ENCODE measurements at regions not wholly inside any gene's neighbourhood (a gene's known extent, or its start where the extent isn't known, plus 50 kb on each side); places are given as distances from the start of the nearest gene placed in this dataset.

- Histone ChIP-seq H3K27ac (ENCODE audit: low read depth, low read length) (no peak overlapping the region), H3K4me3 (ENCODE audit: low read depth, low read length) (no peak overlapping the region), H3K9ac (ENCODE audit: low read length) (no peak overlapping the region), H3K36me3 (ENCODE audit: control insufficient read depth, insufficient read depth, low read length) (no peaks in the 10 kb centered on the region), H3K27me3 (ENCODE audit: control insufficient read depth, insufficient read depth, low read length) (no peaks in the 10 kb centered on the region), H3K4me1 (ENCODE audit: control insufficient read depth, insufficient read depth, low read length) (0 out of 2 replicates have a peak, but pooled peaks cover 4% of the 10 kb centered on the region), H3K9me3 (ENCODE audit: control insufficient read depth, insufficient read depth, low read depth, low read length) (no peaks in the 10 kb centered on the region)
Measured at GRCh38 chr2:193580176-193580950, 1385.6 kb upstream of the TMEFF2 start.

DNA sequence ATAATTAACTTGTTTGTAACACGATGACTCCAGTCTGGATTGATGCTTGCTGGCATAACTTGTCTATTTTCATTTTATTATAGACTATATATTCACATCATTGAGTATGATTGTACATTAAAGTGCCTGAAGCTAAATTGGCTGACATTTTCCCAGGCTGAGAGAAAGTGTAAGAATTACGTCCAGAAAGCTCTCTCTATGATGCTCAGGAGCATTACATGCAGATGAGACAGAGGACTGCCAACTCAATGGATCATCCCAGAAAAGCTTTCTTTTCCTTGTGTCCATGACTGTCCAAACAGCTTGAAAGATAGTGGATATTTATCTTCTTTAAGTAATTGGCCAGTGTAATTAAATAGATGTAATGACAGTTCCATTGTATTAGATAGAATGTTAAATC, 1372.2 kb upstream of the TMEFF2 start:
- Histone ChIP-seq H3K27ac (ENCODE audit: low read depth, low read length) (no peak overlapping the region), H3K27me3 (ENCODE audit: control insufficient read depth, insufficient read depth, low read length) (no peaks in the 10 kb centered on the region), H3K9ac (ENCODE audit: low read length) (no peak overlapping the region)

DNA sequence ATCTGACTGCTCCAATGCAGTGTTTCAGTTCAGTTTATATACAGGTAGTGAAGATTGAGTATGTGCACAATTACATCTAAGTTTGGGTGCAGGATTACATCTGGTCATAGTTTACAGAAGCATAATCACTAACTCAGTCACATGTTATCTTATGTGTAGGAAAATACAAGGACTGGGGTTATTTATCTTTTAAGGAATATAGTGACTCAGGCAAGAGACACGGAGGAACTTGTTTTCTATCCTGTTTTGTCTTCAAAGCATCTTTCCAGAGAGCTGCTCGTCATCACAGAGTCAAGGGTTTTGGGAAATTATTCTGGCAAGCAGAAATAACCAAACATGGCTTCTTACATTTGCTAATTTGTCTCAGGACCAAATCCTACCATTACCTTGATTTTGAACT, 1371.5 kb upstream of the TMEFF2 start:
- no peaks in the 10 kb centered on the region for H3K9me3 ChIP-seq (ENCODE audit: control insufficient read depth, insufficient read depth, low read depth, low read length)
- H3K9ac ChIP-seq (ENCODE audit: low read length) = no peak overlapping the region
- no peak overlapping the region for H3K4me3 ChIP-seq (ENCODE audit: low read depth, low read length)
- H3K27me3 ChIP-seq (ENCODE audit: control insufficient read depth, insufficient read depth, low read length) = no peaks in the 10 kb centered on the region
- no peak overlapping the region for H3K27ac ChIP-seq (ENCODE audit: low read depth, low read length)
- no peaks in the 10 kb centered on the region for H3K36me3 ChIP-seq (ENCODE audit: control insufficient read depth, insufficient read depth, low read length)
- H3K4me1 ChIP-seq (ENCODE audit: control insufficient read depth, insufficient read depth, low read length) = no peaks in the 10 kb centered on the region

More for the DNA sequence above, 1372.2 kb upstream of the TMEFF2 start:
- Histone ChIP-seq H3K36me3 (ENCODE audit: control insufficient read depth, insufficient read depth, low read length) (no peaks in the 10 kb centered on the region), H3K9me3 (ENCODE audit: control insufficient read depth, insufficient read depth, low read depth, low read length) (no peaks in the 10 kb centered on the region), H3K4me1 (ENCODE audit: control insufficient read depth, insufficient read depth, low read length) (no peaks in the 10 kb centered on the region), H3K4me3 (ENCODE audit: low read depth, low read length) (no peak overlapping the region)

DNA sequence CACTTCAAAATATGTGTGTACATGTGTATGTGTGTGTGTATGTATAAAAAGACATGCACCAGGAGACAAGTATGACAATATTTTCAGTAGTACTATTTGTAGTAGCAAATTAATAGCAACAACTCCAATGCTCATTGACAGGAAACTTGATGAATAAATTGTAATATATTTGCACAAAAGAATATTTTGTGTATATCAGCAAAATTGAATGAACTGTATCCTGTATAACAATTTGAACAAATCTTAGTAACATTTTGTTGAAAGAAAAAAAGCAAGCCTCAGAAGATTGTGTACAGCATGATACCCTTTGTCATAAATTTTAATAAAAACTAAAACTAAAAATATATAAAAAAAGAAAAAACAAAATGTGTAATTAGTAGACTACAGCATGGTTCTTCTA, 1367.3 kb upstream of the TMEFF2 start:
- no peaks in the 10 kb centered on the region for H3K36me3 ChIP-seq (ENCODE audit: control insufficient read depth, insufficient read depth, low read length)
- no peak overlapping the region for H3K4me3 ChIP-seq (ENCODE audit: low read depth, low read length)
- no peak overlapping the region for H3K9ac ChIP-seq (ENCODE audit: low read length)
- no peaks in the 10 kb centered on the region for H3K27me3 ChIP-seq (ENCODE audit: control insufficient read depth, insufficient read depth, low read length)
- no peak overlapping the region for H3K27ac ChIP-seq (ENCODE audit: low read depth, low read length)
- H3K4me1 ChIP-seq (ENCODE audit: control insufficient read depth, insufficient read depth, low read length) = no peaks in the 10 kb centered on the region
- no peaks in the 10 kb centered on the region for H3K9me3 ChIP-seq (ENCODE audit: control insufficient read depth, insufficient read depth, low read depth, low read length)

GRCh38 chr2:193561054-193561453, 1366.3 kb upstream of the TMEFF2 start:
- H3K9ac ChIP-seq (ENCODE audit: low read length) = no peak overlapping the region
- H3K27me3 ChIP-seq (ENCODE audit: control insufficient read depth, insufficient read depth, low read length) = no peaks in the 10 kb centered on the region
- no peaks in the 10 kb centered on the region for H3K36me3 ChIP-seq (ENCODE audit: control insufficient read depth, insufficient read depth, low read length)
- no peaks in the 10 kb centered on the region for H3K9me3 ChIP-seq (ENCODE audit: control insufficient read depth, insufficient read depth, low read depth, low read length)
- H3K4me3 ChIP-seq (ENCODE audit: low read depth, low read length) = no peak overlapping the region
- H3K27ac ChIP-seq (ENCODE audit: low read depth, low read length) = no peak overlapping the region
- H3K4me1 ChIP-seq (ENCODE audit: control insufficient read depth, insufficient read depth, low read length) = no peaks in the 10 kb centered on the region

GRCh38 chr2:193556766-193557470, 1362.2 kb upstream of the TMEFF2 start:
- Histone ChIP-seq H3K36me3 (ENCODE audit: control insufficient read depth, insufficient read depth, low read length) (no peaks in the 10 kb centered on the region), H3K9me3 (ENCODE audit: control insufficient read depth, insufficient read depth, low read depth, low read length) (no peaks in the 10 kb centered on the region), H3K27ac (ENCODE audit: low read depth, low read length) (no peak overlapping the region), H3K27me3 (ENCODE audit: control insufficient read depth, insufficient read depth, low read length) (no peaks in the 10 kb centered on the region), H3K9ac (ENCODE audit: low read length) (no peak overlapping the region), H3K4me3 (ENCODE audit: low read depth, low read length) (no peak overlapping the region), H3K4me1 (ENCODE audit: control insufficient read depth, insufficient read depth, low read length) (no peaks in the 10 kb centered on the region)

GRCh38 chr2:193549661-193550060, 1354.9 kb upstream of the TMEFF2 start:
- Histone ChIP-seq H3K9me3 (ENCODE audit: control insufficient read depth, insufficient read depth, low read depth, low read length) (0 out of 2 replicates have a peak, but pooled peaks cover 2% of the 10 kb centered on the region), H3K4me3 (ENCODE audit: low read depth, low read length) (no peak overlapping the region), H3K4me1 (ENCODE audit: control insufficient read depth, insufficient read depth, low read length) (no peaks in the 10 kb centered on the region), H3K27ac (ENCODE audit: low read depth, low read length) (no peak overlapping the region), H3K36me3 (ENCODE audit: control insufficient read depth, insufficient read depth, low read length) (no peaks in the 10 kb centered on the region), H3K27me3 (ENCODE audit: control insufficient read depth, insufficient read depth, low read length) (no peaks in the 10 kb centered on the region), H3K9ac (ENCODE audit: low read length) (no peak overlapping the region)

DNA sequence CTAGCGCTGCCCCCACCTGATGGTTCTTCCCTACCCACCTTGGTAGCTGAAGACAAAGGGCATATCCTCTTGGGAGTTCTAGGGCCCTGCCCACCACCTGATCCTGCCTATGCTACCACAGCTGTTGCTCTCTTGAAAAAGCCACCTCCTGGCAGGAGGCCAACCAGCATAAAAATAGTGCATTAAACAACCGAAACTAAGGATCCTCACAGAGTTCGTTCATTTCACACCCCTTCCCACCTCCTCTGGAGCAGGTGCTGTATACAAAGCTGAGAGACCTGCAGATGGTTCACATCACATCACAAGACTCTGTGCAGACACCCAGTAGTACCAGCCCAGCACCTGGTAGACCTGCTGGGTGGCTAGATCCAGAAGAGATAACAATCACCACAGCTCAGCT, 1348.0 kb upstream of the TMEFF2 start:
- Histone ChIP-seq H3K4me3 (ENCODE audit: low read depth, low read length) (no peak overlapping the region), H3K36me3 (ENCODE audit: control insufficient read depth, insufficient read depth, low read length) (no peaks in the 10 kb centered on the region), H3K27me3 (ENCODE audit: control insufficient read depth, insufficient read depth, low read length) (no peaks in the 10 kb centered on the region), H3K9ac (ENCODE audit: low read length) (no peak overlapping the region), H3K9me3 (ENCODE audit: control insufficient read depth, insufficient read depth, low read depth, low read length) (peaks cover 7% of the 10 kb centered on the region; the same call in 1 of the 2 replicates), H3K4me1 (ENCODE audit: control insufficient read depth, insufficient read depth, low read length) (no peaks in the 10 kb centered on the region), H3K27ac (ENCODE audit: low read depth, low read length) (no peak overlapping the region)

DNA sequence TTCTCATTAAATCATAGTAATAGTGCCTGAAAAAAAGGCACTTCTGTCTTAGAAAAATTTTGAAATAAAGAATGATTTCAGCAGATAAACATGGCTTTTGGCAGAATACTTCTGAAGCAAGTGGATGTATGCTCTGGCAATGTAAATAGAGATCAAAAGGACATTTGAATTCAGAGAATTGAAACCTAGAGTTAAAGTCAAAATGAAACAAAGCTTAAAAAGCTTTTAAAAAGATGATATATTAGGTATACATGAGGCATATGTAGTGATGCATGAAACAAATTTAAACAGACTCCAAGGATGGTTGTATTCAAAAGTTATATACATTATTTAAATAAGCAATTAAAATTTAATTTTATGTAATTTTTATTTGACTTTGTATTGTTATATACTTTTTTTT, 1344.5 kb upstream of the TMEFF2 start:
- Histone ChIP-seq H3K36me3 (ENCODE audit: control insufficient read depth, insufficient read depth, low read length) (no peaks in the 10 kb centered on the region), H3K9ac (ENCODE audit: low read length) (no peak overlapping the region), H3K27me3 (ENCODE audit: control insufficient read depth, insufficient read depth, low read length) (no peaks in the 10 kb centered on the region), H3K4me3 (ENCODE audit: low read depth, low read length) (no peak overlapping the region), H3K9me3 (ENCODE audit: control insufficient read depth, insufficient read depth, low read depth, low read length) (peaks cover 7% of the 10 kb centered on the region; the same call in 1 of the 2 replicates), H3K4me1 (ENCODE audit: control insufficient read depth, insufficient read depth, low read length) (no peaks in the 10 kb centered on the region), H3K27ac (ENCODE audit: low read depth, low read length) (no peak overlapping the region)

DNA sequence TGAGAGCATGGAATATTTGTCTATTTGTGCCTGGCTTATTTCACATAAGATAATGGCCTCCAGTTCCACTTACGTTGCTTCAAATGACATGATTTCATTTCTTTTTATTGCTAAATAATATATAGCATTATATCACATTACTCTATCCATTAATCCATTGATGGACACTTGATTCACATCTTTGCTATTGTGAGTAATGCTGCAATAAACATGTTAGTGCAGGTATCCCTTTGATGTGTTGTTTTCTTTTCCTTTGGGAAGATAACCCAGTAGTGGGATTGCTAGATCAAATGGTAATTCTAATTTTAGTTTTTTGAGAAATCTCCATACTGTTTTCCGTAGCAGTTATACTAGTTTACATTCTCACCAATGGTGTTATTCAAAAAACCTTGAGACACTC, 1343.3 kb upstream of the TMEFF2 start:
- Histone ChIP-seq H3K4me1 (ENCODE audit: control insufficient read depth, insufficient read depth, low read length) (no peaks in the 10 kb centered on the region), H3K4me3 (ENCODE audit: low read depth, low read length) (no peak overlapping the region), H3K27me3 (ENCODE audit: control insufficient read depth, insufficient read depth, low read length) (no peaks in the 10 kb centered on the region), H3K27ac (ENCODE audit: low read depth, low read length) (no peak overlapping the region), H3K36me3 (ENCODE audit: control insufficient read depth, insufficient read depth, low read length) (no peaks in the 10 kb centered on the region), H3K9ac (ENCODE audit: low read length) (no peak overlapping the region), H3K9me3 (ENCODE audit: control insufficient read depth, insufficient read depth, low read depth, low read length) (peaks cover 7% of the 10 kb centered on the region; the same call in 1 of the 2 replicates)

GRCh38 chr2:193537531-193537930, 1342.8 kb upstream of the TMEFF2 start:
- Histone ChIP-seq H3K9ac (ENCODE audit: low read length) (no peak overlapping the region), H3K36me3 (ENCODE audit: control insufficient read depth, insufficient read depth, low read length) (no peaks in the 10 kb centered on the region), H3K4me3 (ENCODE audit: low read depth, low read length) (no peak overlapping the region), H3K27me3 (ENCODE audit: control insufficient read depth, insufficient read depth, low read length) (no peaks in the 10 kb centered on the region), H3K4me1 (ENCODE audit: control insufficient read depth, insufficient read depth, low read length) (no peaks in the 10 kb centered on the region), H3K27ac (ENCODE audit: low read depth, low read length) (no peak overlapping the region), H3K9me3 (ENCODE audit: control insufficient read depth, insufficient read depth, low read depth, low read length) (peaks cover 6% of the 10 kb centered on the region; the same call in 1 of the 2 replicates)
